ENCODE measurements at regions not wholly inside any gene's neighbourhood (a gene's known extent, or its start where the extent isn't known, plus 50 kb on each side); places are given as distances from the start of the nearest gene placed in this dataset.

GRCh38 chr15:68526269-68526668 is 52.5 kb upstream of the CORO2B start:
- H3K9ac ChIP-seq (ENCODE audit: insufficient read length, low read depth) = no peak overlapping the region
- no peak for DNase-seq (ENCODE audit: low read depth, low spot score)
- H3K4me3 ChIP-seq (ENCODE audit: insufficient read length, low read depth) = no peak overlapping the region
- H3K36me3 ChIP-seq (ENCODE audit: insufficient read depth, insufficient read length, low read length) = no peaks in the 10 kb centered on the region
- H3K27me3 ChIP-seq (ENCODE audit: insufficient read depth, insufficient read length) = no peaks in the 10 kb centered on the region
- no peaks in the 10 kb centered on the region for H3K4me1 ChIP-seq (ENCODE audit: insufficient read depth, insufficient read length)
- H3K9me3 ChIP-seq (ENCODE audit: insufficient read depth, low read length) = no peaks in the 10 kb centered on the region
- TF ChIP-seq ZNF274 (IDR thresholded peaks at IDR 0.05; ENCODE audit: low read depth, low read length) = no peak
- no peak for TF ChIP-seq SUZ12 (IDR thresholded peaks at IDR 0.05; ENCODE audit: extremely low read depth, insufficient read depth, insufficient read length)
- no peak for TF ChIP-seq YY1 (IDR thresholded peaks at IDR 0.05; ENCODE audit: insufficient read depth, insufficient read length)

GRCh38 chr15:68526784-68527183 is 52.0 kb upstream of the CORO2B start:
- Histone ChIP-seq H3K9me3 (ENCODE audit: insufficient read depth, low read length) (peaks cover under 1% of the 10 kb centered on the region; the same call in 1 of the 2 replicates), H3K36me3 (ENCODE audit: insufficient read depth, insufficient read length, low read length) (no peaks in the 10 kb centered on the region), H3K9ac (ENCODE audit: insufficient read length, low read depth) (no peak overlapping the region), H3K4me3 (ENCODE audit: insufficient read length, low read depth) (no peak overlapping the region), H3K4me1 (ENCODE audit: insufficient read depth, insufficient read length) (no peaks in the 10 kb centered on the region), H3K27me3 (ENCODE audit: insufficient read depth, insufficient read length) (no peaks in the 10 kb centered on the region)
- TF ChIP-seq SUZ12 (IDR thresholded peaks at IDR 0.05; ENCODE audit: extremely low read depth, insufficient read depth, insufficient read length) = no peak
- no peak for TF ChIP-seq ZNF274 (IDR thresholded peaks at IDR 0.05; ENCODE audit: low read depth, low read length)
- no peak for TF ChIP-seq YY1 (IDR thresholded peaks at IDR 0.05; ENCODE audit: insufficient read depth, insufficient read length)
- DNase-seq (ENCODE audit: low read depth, low spot score) = no peak

GRCh38 chr15:68528626-68529290 is 50.0 kb upstream of the CORO2B start:
- TF ChIP-seq ZNF274 (IDR thresholded peaks at IDR 0.05; ENCODE audit: low read depth, low read length) (no peak), YY1 (IDR thresholded peaks at IDR 0.05; ENCODE audit: insufficient read depth, insufficient read length) (no peak), SUZ12 (IDR thresholded peaks at IDR 0.05; ENCODE audit: extremely low read depth, insufficient read depth, insufficient read length) (no peak)
- no peak for DNase-seq (ENCODE audit: low read depth, low spot score)

More at GRCh38 chr15:68528626-68529290, 50.0 kb upstream of the CORO2B start:
- H3K4me3 ChIP-seq (ENCODE audit: insufficient read length, low read depth) = no peak overlapping the region
- no peaks in the 10 kb centered on the region for H3K27me3 ChIP-seq (ENCODE audit: insufficient read depth, insufficient read length)
- H3K4me1 ChIP-seq (ENCODE audit: insufficient read depth, insufficient read length) = no peaks in the 10 kb centered on the region
- H3K36me3 ChIP-seq (ENCODE audit: insufficient read depth, insufficient read length, low read length) = no peaks in the 10 kb centered on the region
- peaks cover 11% of the 10 kb centered on the region for H3K9me3 ChIP-seq (ENCODE audit: insufficient read depth, low read length)
- H3K9ac ChIP-seq (ENCODE audit: insufficient read length, low read depth) = no peak overlapping the region

Data from NT2/D1 (cell line).